Germinal center (tissue), 1 donor: ENCODE measurements at regions not wholly inside any gene's neighbourhood (a gene's known extent, or its start where the extent isn't known, plus 50 kb on each side); places are given as distances from the start of the nearest gene placed in this dataset.

Experiments
- DNase-seq: peaks from one replicate; pipeline ENCODE4 v3.0.0; 2012; ENCODE audit warnings: mixed read lengths, low spot score

DNA sequence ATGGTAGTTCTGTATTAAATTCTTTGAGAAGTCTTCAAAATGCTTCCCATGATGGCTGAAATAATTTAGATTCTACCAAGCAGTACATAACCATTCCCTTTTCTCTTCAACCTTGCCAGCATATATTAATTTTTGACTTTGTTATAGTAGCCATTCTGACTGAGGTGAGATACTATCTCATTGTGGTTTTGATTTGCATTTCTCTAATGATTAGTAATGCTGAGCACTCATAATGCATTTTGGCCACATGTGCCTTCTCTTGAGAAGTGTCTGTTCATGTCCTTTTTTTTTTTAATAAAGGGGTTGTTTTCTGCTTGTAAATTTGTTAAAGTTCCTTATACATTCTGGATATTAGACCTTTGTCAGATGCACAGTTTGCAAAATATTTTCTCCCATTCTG lies 173.9 kb downstream of the CALCRL start:
- DNase-seq: no peak

DNA sequence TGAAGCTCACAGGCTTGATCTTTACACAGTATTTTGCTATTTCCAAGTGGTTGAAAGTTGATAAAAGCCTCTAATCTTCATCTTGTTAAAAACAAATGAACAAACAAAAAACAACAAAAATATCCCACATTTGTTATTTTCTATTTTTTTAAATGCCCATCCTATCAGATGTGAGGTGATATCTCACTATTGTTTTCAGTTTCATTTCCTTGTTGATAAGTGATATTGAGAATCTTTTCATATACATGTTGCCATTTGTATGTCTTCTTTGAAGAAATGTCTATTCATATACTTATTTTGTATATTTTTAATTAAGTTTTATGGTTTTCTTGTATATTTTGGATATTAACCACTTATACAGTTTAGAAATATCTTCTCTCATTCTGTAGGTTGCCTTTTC lies 175.8 kb downstream of the CALCRL start:
- DNase-seq: no peak

DNA sequence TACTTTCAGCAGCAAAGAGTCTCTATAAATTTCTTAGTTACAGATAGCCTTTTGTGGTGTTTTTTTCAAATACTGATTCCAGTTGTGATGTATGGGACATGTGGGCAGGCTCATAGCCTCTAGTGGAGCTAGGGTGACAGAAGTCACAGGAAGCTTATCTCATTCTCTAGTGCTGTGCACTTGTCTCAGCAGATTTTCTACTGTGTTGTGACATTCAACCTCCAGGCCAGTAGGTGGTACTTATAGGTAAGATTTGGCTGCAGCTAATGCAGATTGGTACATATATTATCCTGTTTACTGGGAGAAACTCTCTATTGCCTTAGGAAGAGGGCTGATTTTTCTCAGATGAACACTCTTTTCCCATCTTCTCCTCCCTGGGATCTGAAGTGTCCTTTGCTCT lies 176.2 kb downstream of the CALCRL start:
- no peak for DNase-seq

DNA sequence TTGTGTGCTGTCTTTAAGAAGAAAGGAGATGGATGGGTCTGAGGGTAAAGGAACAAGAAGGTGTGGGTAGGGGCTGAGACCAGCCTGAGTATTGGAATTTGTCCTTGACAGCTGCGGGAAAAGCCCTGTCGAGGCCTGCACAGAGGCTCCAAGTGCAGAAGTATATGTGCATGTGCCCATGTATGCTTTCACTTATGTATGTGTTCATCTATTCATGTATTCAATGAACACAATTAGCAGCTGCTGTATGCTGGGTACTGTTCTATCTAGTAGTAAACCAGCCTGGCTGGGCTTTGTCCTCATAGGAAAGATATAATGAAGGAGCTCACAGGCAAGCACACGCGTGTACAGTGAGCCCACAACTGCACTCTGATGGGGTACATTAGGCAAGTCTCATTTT lies 181.4 kb downstream of the CALCRL start:
- DNase-seq: no peak

DNA sequence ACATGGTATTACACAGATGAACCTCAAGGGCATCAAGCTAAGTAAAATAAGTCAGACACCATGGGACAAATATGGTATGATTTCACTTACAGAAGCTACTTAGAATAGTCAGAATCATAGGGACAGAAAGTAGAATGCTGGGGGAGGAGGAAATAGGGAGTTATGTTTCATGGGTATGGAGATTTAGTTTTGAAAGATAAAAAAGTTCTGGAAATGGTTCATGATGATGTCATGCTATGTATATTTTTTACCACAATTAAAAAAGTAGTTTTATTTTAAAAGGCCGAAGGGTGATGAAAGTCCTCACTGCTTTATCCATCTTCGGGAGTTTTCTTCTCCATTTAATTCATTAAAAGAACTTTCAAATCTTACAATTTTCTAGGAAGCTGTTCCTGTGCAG lies 181.9 kb downstream of the CALCRL start:
- no peak for DNase-seq

DNA sequence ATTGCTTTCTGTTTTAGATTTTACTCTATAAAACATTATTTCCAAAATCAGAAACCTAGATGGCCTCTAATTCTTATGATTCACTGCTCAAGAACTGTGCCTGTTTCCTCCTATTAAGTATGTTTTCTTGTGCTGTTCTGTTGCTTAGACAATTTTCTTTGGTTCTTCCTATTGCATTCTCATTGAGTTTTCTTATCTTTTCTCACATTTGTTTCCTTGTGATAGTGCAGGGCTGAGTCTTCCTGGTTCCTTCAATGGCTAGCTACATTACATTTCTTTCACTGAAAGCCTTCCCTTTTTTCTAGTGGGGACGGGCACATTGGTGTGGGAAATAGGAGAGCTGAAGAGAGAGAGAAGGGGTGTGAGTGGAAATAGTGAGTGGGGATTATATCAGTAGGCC lies 183.4 kb downstream of the CALCRL start:
- no peak for DNase-seq

DNA sequence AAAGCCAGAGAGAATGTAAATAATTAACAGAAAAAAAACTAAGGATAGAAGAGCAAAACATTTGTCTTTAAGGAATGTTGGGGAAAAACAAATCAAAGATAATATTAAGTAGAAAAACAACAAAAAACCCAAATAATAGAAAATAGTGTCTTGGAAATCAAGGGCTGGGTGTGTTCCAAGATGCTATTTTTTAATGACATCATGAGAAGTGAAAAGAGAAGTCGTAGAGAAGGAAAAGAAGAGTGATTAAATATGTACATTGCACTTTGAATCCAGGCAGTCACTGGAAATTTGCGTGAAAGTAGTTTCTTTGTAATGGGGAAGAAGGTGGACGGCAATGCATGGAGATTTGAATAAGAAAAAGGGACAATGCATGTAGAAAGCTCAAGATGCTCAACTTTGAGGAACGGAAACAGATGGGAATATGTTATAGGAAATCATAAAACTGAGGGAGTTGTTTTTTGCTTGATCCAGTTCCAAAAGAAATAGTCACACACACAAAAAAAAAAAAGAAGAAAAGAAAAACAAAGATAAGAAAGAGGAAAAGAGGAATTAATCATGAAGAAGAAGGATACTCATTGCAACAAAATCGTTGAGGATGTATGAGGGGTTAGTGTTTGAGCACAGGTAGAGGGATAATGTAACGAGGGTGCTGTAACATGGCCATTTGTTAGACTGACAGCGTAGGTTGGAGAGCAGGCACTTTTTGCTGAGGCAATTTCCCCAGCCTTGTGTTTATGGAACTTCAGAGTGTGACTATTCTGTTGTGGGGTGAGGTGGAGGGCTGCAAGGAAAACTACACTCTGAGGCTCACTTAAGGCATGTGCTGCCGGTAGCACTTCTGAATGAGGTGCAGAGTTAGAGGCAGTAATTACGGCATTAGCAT lies 184.1 kb downstream of the CALCRL start:
- no peak for DNase-seq

DNA sequence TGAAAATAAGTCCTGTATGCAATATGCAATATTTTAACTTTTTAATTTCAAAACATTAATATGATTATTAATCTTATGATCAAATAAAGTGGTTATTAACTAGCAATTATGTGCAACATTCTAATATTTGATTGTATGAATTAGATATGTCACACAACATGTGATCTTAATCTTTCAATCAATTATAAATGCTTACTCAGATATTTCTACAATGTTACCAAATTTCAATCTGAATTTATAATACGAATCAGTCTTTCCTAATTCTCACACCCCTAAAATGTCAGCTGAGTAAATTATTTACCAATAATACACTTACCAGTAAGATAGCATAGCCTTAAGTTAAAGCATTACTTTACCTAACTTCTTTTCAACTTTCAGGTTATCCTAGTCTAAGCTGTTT lies 186.3 kb downstream of the CALCRL start:
- no peak for DNase-seq

DNA sequence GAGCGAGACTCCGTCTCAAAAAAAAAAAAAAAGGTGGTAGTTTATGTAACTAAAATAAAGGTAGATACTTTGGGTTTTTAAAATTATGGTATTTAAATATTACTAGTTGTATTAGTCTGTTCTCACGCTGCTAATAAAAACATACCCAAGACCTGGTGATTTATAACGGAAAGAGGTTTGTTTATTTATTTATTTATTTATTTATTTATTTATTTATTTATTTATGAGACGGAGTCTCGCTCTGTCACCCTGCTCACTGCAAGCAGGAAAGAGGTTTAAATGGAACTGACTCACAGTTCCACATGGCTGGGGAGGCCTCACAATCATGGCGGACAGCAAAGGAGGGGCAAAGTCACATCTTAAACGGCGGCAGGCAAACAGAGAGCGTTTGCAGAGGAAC lies 196.0 kb downstream of the CALCRL start:
- no peak for DNase-seq

DNA sequence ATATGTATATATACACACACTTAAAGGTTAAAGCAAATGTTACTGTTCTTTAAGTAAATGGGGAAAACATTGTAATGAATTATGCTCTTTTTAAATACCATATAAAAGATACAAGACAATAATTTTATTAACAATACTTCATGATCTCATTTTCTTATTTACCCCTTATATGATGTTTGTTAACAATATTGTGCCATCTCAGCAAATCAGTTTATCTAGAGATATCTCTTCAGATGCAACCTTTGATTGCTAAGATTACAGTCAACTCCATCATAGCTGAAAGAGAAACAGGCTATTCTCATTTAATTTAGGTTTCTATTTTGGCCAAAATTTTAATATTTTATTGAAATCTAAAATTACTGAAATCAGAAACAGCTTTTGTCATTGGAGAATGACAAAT lies 197.9 kb downstream of the CALCRL start:
- no peak for DNase-seq

DNA sequence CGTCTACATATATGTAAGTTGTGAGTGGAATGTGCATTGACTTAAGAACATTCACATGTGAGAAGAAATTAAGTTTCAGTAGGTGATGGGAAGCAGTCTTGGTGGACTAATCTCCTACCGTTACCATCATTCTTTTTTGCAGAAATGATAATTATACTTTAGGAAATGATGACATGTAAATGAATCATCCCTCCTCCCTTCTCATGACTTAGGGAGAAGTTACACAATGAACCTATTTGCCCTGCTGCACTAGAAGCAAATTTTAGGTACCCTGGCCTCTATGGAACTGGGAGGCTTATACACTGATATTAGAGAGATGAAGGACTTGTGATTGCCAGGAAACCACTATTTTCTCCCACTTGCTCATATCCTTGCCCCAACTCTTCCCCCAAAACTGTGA lies 214.2 kb downstream of the CALCRL start:
- DNase-seq: no peak

DNA sequence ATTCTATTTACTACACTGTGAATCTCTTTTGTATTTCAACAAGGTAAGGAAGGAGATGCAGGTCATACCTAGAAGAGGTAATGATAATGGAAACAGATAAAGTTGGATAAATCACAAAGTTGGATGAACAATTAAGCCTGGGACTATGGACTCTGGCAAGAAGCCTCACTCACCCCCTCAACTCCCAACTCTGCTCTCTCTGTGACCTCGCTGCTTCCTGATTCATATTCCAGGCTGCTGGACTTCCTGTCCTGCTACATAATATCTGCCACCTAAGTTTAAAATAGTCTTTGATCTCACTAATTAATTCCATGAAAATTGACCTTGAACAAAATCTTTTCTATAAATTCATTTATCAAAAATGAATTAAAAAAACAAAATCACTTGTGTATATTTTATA lies 215.3 kb downstream of the CALCRL start:
- DNase-seq: no peak

DNA sequence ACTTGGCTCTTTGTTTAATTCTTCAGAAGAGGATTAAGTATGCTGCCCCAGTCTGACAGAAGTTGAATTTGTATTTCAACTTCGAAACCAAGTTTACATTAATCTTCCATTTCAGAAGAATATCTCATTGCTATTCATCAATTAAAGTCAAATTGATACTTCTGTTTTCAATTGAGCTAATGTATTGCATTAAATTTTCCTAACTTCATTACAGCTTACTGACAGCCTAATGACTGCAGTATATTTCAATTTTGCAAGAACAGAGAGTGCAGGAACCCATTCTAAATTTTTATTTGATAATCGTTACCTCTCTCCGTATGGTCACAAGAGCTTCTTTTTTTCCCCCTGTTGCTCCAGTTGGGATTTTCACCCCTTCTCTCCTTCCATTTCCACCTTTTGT lies 218.0 kb downstream of the CALCRL start:
- DNase-seq: no peak

DNA sequence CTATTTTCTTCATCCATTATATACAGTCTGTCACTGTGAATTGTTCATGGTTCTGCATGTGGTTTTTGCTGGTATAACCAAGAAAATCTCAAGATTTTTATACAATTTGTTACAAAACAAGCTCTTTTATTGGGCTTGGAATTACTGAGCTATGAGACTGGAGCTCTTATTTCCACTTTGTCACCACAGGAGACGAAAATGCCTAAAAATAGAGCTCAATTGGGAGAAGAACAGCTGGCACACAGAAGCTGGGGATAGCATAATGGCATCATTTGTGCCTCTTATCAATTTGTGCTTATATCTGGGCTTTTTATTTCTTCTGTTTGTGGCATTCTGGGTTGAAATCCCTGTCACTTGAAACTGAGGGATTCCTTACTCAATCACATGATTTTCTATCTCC lies 219.1 kb downstream of the CALCRL start:
- no peak for DNase-seq

DNA sequence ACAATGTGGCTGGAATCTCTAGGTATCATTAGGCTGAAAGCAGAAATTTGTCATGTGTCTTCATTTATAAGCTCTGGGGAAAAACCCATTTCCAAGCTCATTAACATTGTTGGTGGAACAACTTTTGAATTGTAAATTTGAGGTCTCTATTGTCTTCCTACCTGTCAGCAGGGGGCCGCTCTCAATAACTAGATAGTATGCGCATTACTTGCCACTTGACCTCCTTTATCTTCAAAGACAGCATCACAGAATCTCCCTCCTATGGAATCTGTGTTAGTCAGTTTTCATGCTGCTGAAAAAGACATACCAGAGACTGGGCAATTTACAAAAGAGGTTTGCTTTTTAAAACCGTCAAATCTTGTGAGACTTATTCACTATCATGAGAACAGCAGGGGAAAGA lies 223.1 kb downstream of the CALCRL start:
- no peak for DNase-seq

DNA sequence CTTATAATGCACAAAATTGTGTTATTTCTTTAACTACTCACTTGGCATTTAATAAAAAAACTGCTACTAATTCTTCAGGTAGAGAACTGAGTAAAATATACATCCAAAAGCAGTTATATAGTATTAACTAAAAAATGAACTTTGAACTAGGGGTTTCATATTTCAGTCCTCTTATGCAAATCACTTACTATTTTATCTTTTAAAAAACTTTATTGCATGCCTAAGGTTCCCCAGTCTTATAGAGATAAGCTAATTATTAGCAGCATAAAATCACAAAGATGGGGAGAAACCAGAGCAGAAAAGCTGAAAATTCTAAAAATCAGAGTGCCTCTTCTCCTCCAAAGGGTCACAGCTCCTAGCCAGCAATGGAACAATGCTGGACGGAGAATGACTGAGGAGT lies 228.0 kb downstream of the CALCRL start:
- DNase-seq: no peak

DNA sequence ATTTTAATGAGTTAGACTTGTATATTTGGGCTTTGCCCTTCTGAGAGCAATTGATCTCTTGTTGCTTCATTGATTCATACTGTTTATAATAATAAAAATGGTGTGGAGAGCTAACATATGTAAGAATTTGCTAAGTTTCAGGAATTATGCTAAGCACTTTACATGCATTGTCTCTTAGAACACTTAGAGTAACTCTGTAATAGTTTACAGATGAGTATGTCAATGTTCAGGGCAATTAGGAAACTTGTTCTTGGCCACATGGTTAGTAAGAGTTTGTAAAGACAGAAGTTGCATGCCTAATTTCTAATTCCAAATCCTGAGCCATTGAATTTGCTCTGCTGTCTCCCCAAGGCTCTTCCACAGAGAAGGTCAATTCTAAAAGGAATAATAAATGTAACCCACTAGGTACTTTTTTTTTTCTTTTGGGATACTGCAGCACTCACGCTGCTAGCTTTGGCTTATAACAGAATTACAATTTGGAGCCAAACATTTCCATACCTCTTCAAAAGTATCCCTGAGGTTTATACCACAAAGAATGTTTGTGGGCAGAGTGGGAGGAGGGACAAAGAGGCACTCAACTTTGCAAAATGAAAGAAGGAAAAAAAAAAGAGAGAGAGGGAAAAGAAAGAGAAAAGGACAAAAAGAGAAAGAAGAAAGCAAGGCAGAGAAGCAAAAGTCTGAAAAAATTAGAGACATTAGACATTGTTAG lies 232.4 kb downstream of the CALCRL start:
- DNase-seq: no peak

DNA sequence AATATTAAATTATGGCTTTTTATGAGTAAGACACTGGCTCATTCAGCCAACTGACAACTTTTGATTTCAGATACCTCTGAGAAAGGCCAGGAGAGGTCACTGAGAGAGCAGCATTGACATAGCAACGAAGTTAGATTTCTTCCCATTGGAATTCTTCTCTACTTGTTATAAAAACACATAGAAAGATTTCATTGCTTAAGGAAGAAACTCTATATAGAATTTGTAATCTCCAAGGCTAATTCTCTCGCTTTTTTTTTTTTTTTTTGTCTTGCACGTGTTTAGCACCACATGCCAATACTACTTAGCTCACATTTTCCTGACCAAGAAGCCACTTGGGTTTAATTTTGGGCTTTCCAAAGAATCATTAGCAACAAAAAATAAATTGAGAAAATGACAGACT lies 233.7 kb downstream of the CALCRL start:
- no peak for DNase-seq

DNA sequence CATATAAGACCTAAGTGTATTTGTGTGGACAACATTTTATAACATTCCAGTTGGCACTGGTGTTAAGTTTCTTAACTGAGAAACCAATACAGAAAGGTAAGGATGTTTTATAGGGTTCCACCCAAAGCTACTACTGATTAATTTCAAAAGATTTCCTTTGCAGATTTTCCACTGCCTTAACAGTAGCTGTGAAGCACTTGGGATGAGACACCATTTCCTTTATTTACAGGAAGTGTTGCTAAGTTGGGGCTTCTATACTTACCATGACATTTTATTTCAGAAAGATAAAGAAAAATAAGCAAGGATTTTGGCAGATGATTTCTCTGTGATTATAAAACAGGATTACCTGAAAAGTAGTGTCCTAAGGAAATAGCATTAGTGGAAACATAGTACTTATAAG lies 234.3 kb downstream of the CALCRL start:
- no peak for DNase-seq

DNA sequence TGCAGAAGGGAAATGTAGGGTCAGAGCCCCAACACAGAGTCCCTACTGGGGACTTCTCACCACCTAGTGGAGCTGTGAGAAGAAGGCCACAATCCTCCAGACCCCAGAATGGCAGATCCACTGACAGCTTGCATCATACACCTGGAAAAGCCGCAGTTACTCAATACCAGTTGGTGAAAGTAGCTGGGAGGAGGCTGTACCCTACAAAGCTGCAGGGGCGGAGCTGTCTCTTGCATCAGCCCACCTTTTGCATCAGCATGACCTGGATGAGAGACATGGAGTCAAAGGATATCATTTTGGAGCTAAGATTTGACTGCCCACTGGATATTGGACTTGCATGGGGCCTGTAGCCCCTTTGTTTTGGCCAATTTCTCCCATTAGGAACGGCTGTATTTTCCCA lies 237.3 kb downstream of the CALCRL start:
- no peak for DNase-seq

DNA sequence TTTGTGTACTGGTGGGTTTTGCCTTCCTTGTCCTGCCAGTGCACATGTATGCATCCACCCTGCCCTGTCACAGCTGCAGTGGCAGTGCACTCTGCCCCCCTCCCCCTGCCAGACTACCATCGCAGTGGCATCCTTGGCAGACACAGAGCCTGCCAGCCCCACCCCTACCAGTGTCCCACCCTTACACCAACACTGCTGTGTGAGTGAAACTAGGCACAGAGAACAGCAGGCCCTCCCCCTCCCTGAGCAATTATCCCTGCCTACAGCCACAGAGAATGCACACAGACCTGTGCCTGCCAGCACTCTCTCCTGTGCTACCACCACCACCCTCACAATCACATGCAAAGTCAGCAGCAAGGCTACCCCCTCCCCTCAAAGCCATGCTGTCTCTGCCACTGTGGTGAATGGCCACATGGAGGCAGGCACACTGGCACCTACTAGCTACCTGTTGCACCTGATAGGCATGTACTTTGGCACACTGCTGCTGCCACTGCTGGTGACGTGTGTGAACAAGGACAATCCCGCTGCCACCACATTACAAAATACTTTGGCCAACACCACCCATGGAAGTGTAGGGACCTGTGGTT lies 239.8 kb downstream of the CALCRL start:
- DNase-seq: no peak

DNA sequence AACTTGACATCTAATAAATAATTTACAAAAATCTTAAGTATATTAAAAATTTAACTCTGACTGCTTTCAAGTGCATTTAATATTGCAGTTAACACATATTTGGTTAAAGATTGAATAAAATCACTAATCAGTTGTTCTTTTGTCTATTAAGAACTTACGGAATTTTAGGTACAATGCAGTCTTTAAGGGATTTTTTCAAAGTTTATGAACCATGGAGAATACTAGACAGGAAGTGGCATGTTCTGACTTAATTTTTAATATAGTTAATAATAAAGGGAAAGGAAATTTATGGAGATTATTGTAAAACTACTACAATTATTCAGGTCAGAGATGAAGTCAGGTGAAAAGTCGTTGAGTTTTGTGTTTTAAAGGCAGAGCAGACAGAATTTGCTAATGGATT lies 240.9 kb downstream of the CALCRL start:
- no peak for DNase-seq

DNA sequence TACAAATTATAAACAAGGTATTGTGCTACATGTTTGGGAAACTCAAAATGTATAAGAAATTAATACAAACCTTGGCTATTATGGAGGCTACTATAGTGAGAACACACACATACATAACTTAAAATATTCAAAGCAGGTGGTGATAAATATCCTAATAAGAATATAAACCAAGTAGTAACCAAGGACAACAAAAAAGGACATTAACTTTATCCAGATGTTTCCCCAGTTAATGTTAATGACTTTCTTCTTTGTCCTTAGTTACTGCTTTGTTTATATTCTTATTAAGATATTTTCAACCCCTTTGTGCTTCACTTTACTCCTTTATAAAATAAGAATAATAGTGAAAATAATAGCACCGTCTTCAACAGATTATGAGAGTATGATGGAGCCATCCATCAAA lies 241.6 kb downstream of the CALCRL start:
- DNase-seq: no peak
